Lower lobe of right lung (tissue), 2 donors: ENCODE measurements at regions not wholly inside any gene's neighbourhood (a gene's known extent, or its start where the extent isn't known, plus 50 kb on each side); places are given as distances from the start of the nearest gene placed in this dataset.
"Not testable (repeated sequence)": the region's sequence is repeated elsewhere in the genome, so short reads cannot be mapped to it uniquely, and the experiment has no call there.

Experiments
- ATAC-seq, 2 donors: fragments of 200-7000 bp; cut with Tn5 transposase; one replicate each; pipeline ENCODE4 v1.9.1; 2020 to 2022; ENCODE audit warnings: mild to moderate bottlenecking in 2 of 2, moderate library complexity in 2 of 2
- DNase-seq: peaks from one replicate; pipeline ENCODE4 v3.0.0-alpha.2; 2020
- H3K27ac ChIP-seq: fragments of 200-600 bp; one replicate; pipeline ENCODE4 v1.8.0; 2022
- H3K27me3 ChIP-seq: fragments of 200-600 bp; one replicate; pipeline ENCODE4 v1.8.0; 2022; ENCODE audit warnings: low read depth
- H3K36me3 ChIP-seq: fragments of 200-600 bp; one replicate; pipeline ENCODE4 v1.8.0; 2022; ENCODE audit warnings: mild to moderate bottlenecking
- H3K4me1 ChIP-seq: fragments of 200-600 bp; one replicate; pipeline ENCODE4 v1.8.0; 2022
- H3K4me3 ChIP-seq: fragments of 200-600 bp; one replicate; pipeline ENCODE4 v1.8.0; 2022; ENCODE audit warnings: mild to moderate bottlenecking
- H3K9me3 ChIP-seq: fragments of 200-600 bp; one replicate; pipeline ENCODE4 v1.8.0; 2022
- intact Hi-C: fragments of 100-400 bp; cut with DNase I; formaldehyde crosslinking; loops from one replicate; pipeline ENCODE4 v1.11.0; 2022
- TF ChIP-seq, protein P1 (sequence below): fragments of 200-600 bp; IDR thresholded peaks from one replicate; pipeline ENCODE4 v1.8.0; 2022; ENCODE audit warnings: antibody characterized with exemption, mild to moderate bottlenecking
- donor health status: DM: no; HTN: yes; CAD: no; lungs with severe emphysema.

GRCh38 chrX:140040386-140040785 lies 75.1 kb upstream of the CXorf66 start:
- H3K36me3 ChIP-seq = no peaks in the 10 kb centered on the region
- no peaks in the 10 kb centered on the region for H3K9me3 ChIP-seq
- intact Hi-C loops = no loop called here

DNA sequence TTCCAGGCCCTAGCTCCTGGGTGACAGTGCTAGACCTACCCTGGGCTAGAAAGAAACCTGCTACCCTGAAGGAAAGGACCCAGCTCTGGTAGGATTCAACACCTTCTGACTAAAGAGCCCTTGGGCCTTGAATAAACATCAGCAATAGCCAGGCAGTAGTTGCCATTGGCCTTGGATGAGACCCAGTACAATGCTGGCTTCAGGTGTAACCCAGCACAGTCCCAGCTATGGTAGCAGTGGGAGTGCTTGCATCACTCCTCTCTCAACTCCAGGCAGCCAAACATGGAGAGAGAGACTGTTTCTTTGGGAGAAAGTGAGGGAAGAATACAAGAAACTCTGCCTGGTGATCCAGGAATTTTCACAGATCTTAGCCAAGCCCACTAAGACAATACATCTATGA lies 73.5 kb upstream of the CXorf66 start:
- H3K27ac ChIP-seq = no peak overlapping the region
- DNase-seq = no peak
- H3K9me3 ChIP-seq = no peaks in the 10 kb centered on the region
- TF ChIP-seq, protein P1, sequence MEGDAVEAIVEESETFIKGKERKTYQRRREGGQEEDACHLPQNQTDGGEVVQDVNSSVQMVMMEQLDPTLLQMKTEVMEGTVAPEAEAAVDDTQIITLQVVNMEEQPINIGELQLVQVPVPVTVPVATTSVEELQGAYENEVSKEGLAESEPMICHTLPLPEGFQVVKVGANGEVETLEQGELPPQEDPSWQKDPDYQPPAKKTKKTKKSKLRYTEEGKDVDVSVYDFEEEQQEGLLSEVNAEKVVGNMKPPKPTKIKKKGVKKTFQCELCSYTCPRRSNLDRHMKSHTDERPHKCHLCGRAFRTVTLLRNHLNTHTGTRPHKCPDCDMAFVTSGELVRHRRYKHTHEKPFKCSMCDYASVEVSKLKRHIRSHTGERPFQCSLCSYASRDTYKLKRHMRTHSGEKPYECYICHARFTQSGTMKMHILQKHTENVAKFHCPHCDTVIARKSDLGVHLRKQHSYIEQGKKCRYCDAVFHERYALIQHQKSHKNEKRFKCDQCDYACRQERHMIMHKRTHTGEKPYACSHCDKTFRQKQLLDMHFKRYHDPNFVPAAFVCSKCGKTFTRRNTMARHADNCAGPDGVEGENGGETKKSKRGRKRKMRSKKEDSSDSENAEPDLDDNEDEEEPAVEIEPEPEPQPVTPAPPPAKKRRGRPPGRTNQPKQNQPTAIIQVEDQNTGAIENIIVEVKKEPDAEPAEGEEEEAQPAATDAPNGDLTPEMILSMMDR = no peak
- H3K4me3 ChIP-seq = no peak overlapping the region
- intact Hi-C loops = no loop called here
- ATAC-seq = no peak
- H3K4me1 ChIP-seq = no peaks in the 10 kb centered on the region
- H3K36me3 ChIP-seq = no peaks in the 10 kb centered on the region
- H3K27me3 ChIP-seq = no peaks in the 10 kb centered on the region

More at GRCh38 chrX:140040386-140040785, 75.1 kb upstream of the CXorf66 start:
- Histone ChIP-seq H3K4me1 (no peaks in the 10 kb centered on the region), H3K27ac (no peak overlapping the region), H3K27me3 (no peaks in the 10 kb centered on the region), H3K4me3 (no peak overlapping the region)
- DNase-seq (no peak), ATAC-seq (no peak)
- TF ChIP-seq, protein P1 = no peak

GRCh38 chrX:140034916-140035315 lies 69.6 kb upstream of the CXorf66 start:
- H3K27me3 ChIP-seq = no peaks in the 10 kb centered on the region
- no peaks in the 10 kb centered on the region for H3K36me3 ChIP-seq
- H3K4me3 ChIP-seq = no peak overlapping the region
- intact Hi-C loops = no loop called here
- no peaks in the 10 kb centered on the region for H3K9me3 ChIP-seq
- H3K27ac ChIP-seq = no peak overlapping the region
- H3K4me1 ChIP-seq = no peaks in the 10 kb centered on the region
- no peak for DNase-seq
- TF ChIP-seq, protein P1 = no peak
- ATAC-seq = no peak

- Histone ChIP-seq H3K4me1 (no peaks in the 10 kb centered on the region), H3K27ac (no peak overlapping the region), H3K4me3 (no peak overlapping the region), H3K27me3 (no peaks in the 10 kb centered on the region), H3K36me3 (no peaks in the 10 kb centered on the region), H3K9me3 (no peaks in the 10 kb centered on the region)
- TF ChIP-seq, protein P1 = no peak
- no peak for ATAC-seq
- no peak for DNase-seq
- intact Hi-C loops = no loop called here
These were observed 57.2 kb upstream of the CXorf66 start for GRCh38 chrX:140022482-140022881.

DNA sequence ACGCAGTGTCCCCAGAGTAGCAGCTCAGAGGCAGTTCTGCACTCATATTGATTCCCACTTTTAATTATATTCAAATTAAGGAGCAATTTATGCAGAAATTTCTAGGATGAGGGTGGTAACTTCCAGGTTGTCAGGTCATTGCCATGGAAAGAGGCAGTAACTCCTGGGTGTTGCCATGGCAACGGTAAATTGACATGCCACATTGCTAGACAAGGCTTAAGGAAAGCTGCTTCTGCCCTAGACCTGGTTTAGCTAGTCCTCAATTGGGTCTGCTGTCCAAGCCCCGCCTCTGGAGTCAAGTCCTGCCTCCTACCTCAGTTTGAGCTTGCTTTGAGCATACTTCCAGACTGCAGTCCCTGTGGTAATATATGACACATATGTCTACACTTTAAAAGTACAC lies 53.8 kb upstream of the CXorf66 start:
- ATAC-seq, H3K27me3 ChIP-seq, H3K9me3 ChIP-seq, H3K4me1 ChIP-seq, intact Hi-C loops, H3K36me3 ChIP-seq, H3K27ac ChIP-seq, DNase-seq, H3K4me3 ChIP-seq: not testable (repeated sequence)
